Endodermal cell (in vitro differentiated cells): ENCODE measurements at regions not wholly inside any gene's neighbourhood (a gene's known extent, or its start where the extent isn't known, plus 50 kb on each side); places are given as distances from the start of the nearest gene placed in this dataset.

Experiments used
- DNase-seq: peaks from one replicate; pipeline ENCODE4 v3.0.0-alpha.2; 2017
- H3K27ac ChIP-seq: 2 replicates; pipeline ENCODE4 v1.5.1; 2013; ENCODE audit warnings: mild to moderate bottlenecking, low read depth, low read length, moderate library complexity
- H3K27me3 ChIP-seq: 2 replicates; pipeline ENCODE4 v1.6.1; 2013; ENCODE audit warnings: mild to moderate bottlenecking, low read length, moderate library complexity; ENCODE audit not compliant: insufficient read depth, control insufficient read depth, poor library complexity, severe bottlenecking
- H3K36me3 ChIP-seq: 2 replicates; pipeline ENCODE4 v1.7.0; 2013; ENCODE audit warnings: mild to moderate bottlenecking, low read length, moderate library complexity; ENCODE audit not compliant: control insufficient read depth, insufficient read depth
- H3K4me1 ChIP-seq: one replicate; pipeline ENCODE4 v1.7.0; 2013; ENCODE audit warnings: low read length; ENCODE audit not compliant: control insufficient read depth, insufficient read depth
- H3K4me3 ChIP-seq: 2 replicates; pipeline ENCODE4 v1.5.1; 2013; ENCODE audit warnings: mild to moderate bottlenecking, low read length, moderate library complexity
- H3K9ac ChIP-seq: 2 replicates; pipeline ENCODE4 v1.6.1; 2013; ENCODE audit warnings: mild to moderate bottlenecking, low read length, moderate library complexity; ENCODE audit not compliant: poor library complexity, severe bottlenecking; ENCODE audit errors: extremely low read depth
- H3K9me3 ChIP-seq: 2 replicates; pipeline ENCODE4 v1.6.1; 2013; ENCODE audit warnings: mild to moderate bottlenecking, low read length, moderate library complexity; ENCODE audit not compliant: control insufficient read depth
- H3K27ac Mint-ChIP-seq: 2 replicates; pipeline ENCODE4 v1.8.0; 2020; ENCODE audit warnings: mixed read lengths
- H3K27me3 Mint-ChIP-seq: 2 replicates; pipeline ENCODE4 v1.8.0; 2021; ENCODE audit warnings: mild to moderate bottlenecking, mixed read lengths; ENCODE audit not compliant: insufficient read depth
- H3K36me3 Mint-ChIP-seq: 2 replicates; pipeline ENCODE4 v1.8.0; 2020; ENCODE audit warnings: low read depth, mixed read lengths
- H3K4me1 Mint-ChIP-seq: 2 replicates; pipeline ENCODE4 v1.8.0; 2020; ENCODE audit warnings: mixed read lengths
- H3K4me3 Mint-ChIP-seq: 2 replicates; pipeline ENCODE4 v1.8.0; 2020; ENCODE audit warnings: mild to moderate bottlenecking, moderate library complexity, mixed read lengths
- H3K9me3 Mint-ChIP-seq: 2 replicates; pipeline ENCODE4 v1.8.0; 2020; ENCODE audit warnings: mild to moderate bottlenecking, mixed read lengths
- WGBS, 2 experiments: methylation state at CpG; one replicate each; pipeline versions ENCODE4 v1.1.5 to v1.1.7; 2013; ENCODE audit warnings: missing lambda C conversion rate in 2 of 2, mixed read lengths in 1 of 2; ENCODE audit not compliant: insufficient coverage in 1 of 2, insufficient read length in 1 of 2; 5-methylcytosine and 5-hydroxymethylcytosine counted together
- TF ChIP-seq, protein P1 (sequence below): fragments of 200-600 bp; sonication (generic); conservative IDR thresholded peaks from 2 replicates; pipeline ENCODE4 v1.5.0; 2021; ENCODE audit warnings: antibody characterized with exemption, mild to moderate bottlenecking

DNA sequence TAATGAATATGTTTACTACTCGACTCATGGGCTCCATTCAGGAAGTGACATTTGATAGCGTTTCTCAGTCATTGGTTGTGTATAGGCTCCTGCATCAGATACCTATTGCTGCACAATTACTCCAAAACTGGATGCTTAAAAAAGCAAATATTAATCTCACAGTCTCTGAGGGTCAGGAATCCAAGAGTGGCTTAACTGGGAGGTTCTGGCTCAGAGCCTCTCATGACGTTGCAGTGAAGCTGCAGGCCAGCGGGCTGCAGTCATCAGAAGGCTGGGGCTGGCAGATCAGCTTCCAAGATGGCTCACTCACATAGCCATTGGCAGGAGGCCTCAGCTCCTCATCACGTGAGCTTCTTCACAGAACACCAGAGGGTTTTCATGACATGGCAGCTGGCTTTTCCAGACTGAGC is 525.1 kb upstream of the NBEA start:
- H3K4me3 Mint-ChIP-seq, result no peak overlapping the region
- no peak overlapping the region for H3K27ac ChIP-seq
- no peak overlapping the region for H3K9ac ChIP-seq
- 87 to 91% methylated on average over 3 to 5 of the region's 5 CpGs for WGBS, 2 experiments
- TF ChIP-seq, protein P1, sequence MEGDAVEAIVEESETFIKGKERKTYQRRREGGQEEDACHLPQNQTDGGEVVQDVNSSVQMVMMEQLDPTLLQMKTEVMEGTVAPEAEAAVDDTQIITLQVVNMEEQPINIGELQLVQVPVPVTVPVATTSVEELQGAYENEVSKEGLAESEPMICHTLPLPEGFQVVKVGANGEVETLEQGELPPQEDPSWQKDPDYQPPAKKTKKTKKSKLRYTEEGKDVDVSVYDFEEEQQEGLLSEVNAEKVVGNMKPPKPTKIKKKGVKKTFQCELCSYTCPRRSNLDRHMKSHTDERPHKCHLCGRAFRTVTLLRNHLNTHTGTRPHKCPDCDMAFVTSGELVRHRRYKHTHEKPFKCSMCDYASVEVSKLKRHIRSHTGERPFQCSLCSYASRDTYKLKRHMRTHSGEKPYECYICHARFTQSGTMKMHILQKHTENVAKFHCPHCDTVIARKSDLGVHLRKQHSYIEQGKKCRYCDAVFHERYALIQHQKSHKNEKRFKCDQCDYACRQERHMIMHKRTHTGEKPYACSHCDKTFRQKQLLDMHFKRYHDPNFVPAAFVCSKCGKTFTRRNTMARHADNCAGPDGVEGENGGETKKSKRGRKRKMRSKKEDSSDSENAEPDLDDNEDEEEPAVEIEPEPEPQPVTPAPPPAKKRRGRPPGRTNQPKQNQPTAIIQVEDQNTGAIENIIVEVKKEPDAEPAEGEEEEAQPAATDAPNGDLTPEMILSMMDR, result no peak
- no peak overlapping the region for H3K27ac Mint-ChIP-seq
- no peaks in the 10 kb centered on the region for H3K36me3 ChIP-seq
- no peaks in the 10 kb centered on the region for H3K27me3 Mint-ChIP-seq
- H3K9me3 Mint-ChIP-seq, result no peaks in the 10 kb centered on the region
- H3K4me1 ChIP-seq, result no peaks in the 10 kb centered on the region
- no peaks in the 10 kb centered on the region for H3K9me3 ChIP-seq
- no peak for DNase-seq
- H3K36me3 Mint-ChIP-seq, result no peaks in the 10 kb centered on the region
- no peak overlapping the region for H3K4me3 ChIP-seq
- H3K4me1 Mint-ChIP-seq, result no peaks in the 10 kb centered on the region
- no peaks in the 10 kb centered on the region for H3K27me3 ChIP-seq

- no peaks in the 10 kb centered on the region for H3K27me3 Mint-ChIP-seq
- H3K4me3 Mint-ChIP-seq, result no peak overlapping the region
- WGBS, 2 experiments, result 93 to 96% methylated on average over 2 to 4 of the region's 4 CpGs
- no peak for DNase-seq
- TF ChIP-seq, protein P1, result no peak
- Histone ChIP-seq H3K36me3 (no peaks in the 10 kb centered on the region), H3K4me1 (no peaks in the 10 kb centered on the region), H3K27me3 (no peaks in the 10 kb centered on the region), H3K9me3 (no peaks in the 10 kb centered on the region), H3K27ac (no peak overlapping the region), H3K9ac (no peak overlapping the region), H3K4me3 (no peak overlapping the region)
- H3K4me1 Mint-ChIP-seq, result no peaks in the 10 kb centered on the region
- no peaks in the 10 kb centered on the region for H3K36me3 Mint-ChIP-seq
- H3K9me3 Mint-ChIP-seq, result no peaks in the 10 kb centered on the region
- no peak overlapping the region for H3K27ac Mint-ChIP-seq
Observed at GRCh38 chr13:34417896-34418295, 524.2 kb upstream of the NBEA start.

DNA sequence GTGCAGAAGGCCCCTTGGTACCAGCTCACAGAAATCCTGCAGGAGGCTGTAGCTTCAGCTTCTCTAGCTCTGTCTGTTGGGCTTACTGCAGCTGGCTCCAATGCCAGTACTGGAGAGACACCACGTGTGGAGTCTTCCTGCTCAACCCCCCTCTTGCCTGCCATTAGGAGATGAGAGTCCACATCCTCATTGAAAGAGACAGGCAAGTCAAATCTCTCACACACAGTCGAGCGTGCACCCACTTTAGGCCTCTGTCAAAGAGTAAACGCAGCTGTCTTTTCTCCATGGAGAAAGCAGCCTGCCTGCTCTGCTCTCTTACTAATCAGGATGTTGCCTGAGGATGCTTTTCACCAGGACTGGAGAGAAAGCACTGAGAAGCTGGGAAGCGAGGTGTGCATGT is 523.0 kb upstream of the NBEA start:
- Histone ChIP-seq H3K27me3 (no peaks in the 10 kb centered on the region), H3K9me3 (no peaks in the 10 kb centered on the region), H3K36me3 (no peaks in the 10 kb centered on the region), H3K4me1 (no peaks in the 10 kb centered on the region), H3K27ac (no peak overlapping the region), H3K9ac (no peak overlapping the region), H3K4me3 (no peak overlapping the region)
- Mint-ChIP-seq H3K27me3 (no peaks in the 10 kb centered on the region), H3K36me3 (no peaks in the 10 kb centered on the region), H3K4me3 (no peak overlapping the region), H3K9me3 (no peaks in the 10 kb centered on the region), H3K4me1 (no peaks in the 10 kb centered on the region), H3K27ac (no peak overlapping the region)
- 78 to 86% methylated on average over 5 of the region's 5 CpGs for WGBS, 2 experiments
- TF ChIP-seq, protein P1, result no peak
- no peak for DNase-seq
